Amygdala (tissue), 56 donors: ENCODE measurements at regions not wholly inside any gene's neighbourhood (a gene's known extent, or its start where the extent isn't known, plus 50 kb on each side); places are given as distances from the start of the nearest gene placed in this dataset.
"Not testable (repeated sequence)": the region's sequence is repeated elsewhere in the genome, so short reads cannot be mapped to it uniquely, and the experiment has no call there.

ENCODE experiments used
- DNase-seq, 56 donors: peaks; one replicate each; lab custom pipeline; 2025; lab: John Stamatoyannopoulos, UW

GRCh38 chr7:101707587-101707986 is 78.5 kb upstream of the MYL10 start:
- DNase-seq: no peak

GRCh38 chr7:101708223-101708622 is 79.1 kb upstream of the MYL10 start:
- DNase-seq: no peak

GRCh38 chr7:101712652-101713051 is 83.6 kb upstream of the MYL10 start:
- DNase-seq: no peak

GRCh38 chr7:101714097-101714496 is 85.0 kb upstream of the MYL10 start:
- DNase-seq: no peak

- DNase-seq: peak in 1 of 56 donors; percentile 3
Observed at GRCh38 chr7:101717628-101718357, 88.7 kb upstream of the MYL10 start.

- DNase-seq: no peak
Observed at GRCh38 chr7:101718363-101719122, 89.4 kb upstream of the MYL10 start.

- no peak for DNase-seq
Observed at GRCh38 chr7:101719123-101719470, 90.0 kb upstream of the MYL10 start.

- no peak for DNase-seq
Observed at GRCh38 chr7:101720324-101720723, 91.2 kb upstream of the MYL10 start.

GRCh38 chr7:101722247-101722646 is 93.2 kb upstream of the MYL10 start:
- DNase-seq: no peak

- no peak for DNase-seq
Observed at GRCh38 chr7:101723835-101724234, 93.6 kb upstream of the CUX1 start.

- no peak for DNase-seq
Observed at GRCh38 chr7:101724957-101725356, 92.5 kb upstream of the CUX1 start.

GRCh38 chr7:101725921-101726320 is 91.5 kb upstream of the CUX1 start:
- no peak for DNase-seq

- DNase-seq: no peak
Observed at GRCh38 chr7:101727184-101727583, 90.2 kb upstream of the CUX1 start.

- no peak for DNase-seq
Observed at GRCh38 chr7:101728128-101728527, 89.3 kb upstream of the CUX1 start.

GRCh38 chr7:101728873-101729240 is 88.6 kb upstream of the CUX1 start:
- not testable (repeated sequence) for DNase-seq

GRCh38 chr7:101729241-101729883 is 88.1 kb upstream of the CUX1 start:
- DNase-seq: no peak

- DNase-seq: no peak
Observed at GRCh38 chr7:101731502-101732084, 85.8 kb upstream of the CUX1 start.

GRCh38 chr7:101733713-101734475 is 83.5 kb upstream of the CUX1 start:
- DNase-seq: peak in 13 of 56 donors; percentile 4 to 49 (median 15)

GRCh38 chr7:101736084-101736483 is 81.3 kb upstream of the CUX1 start:
- no peak for DNase-seq

GRCh38 chr7:101739775-101740398 is 77.5 kb upstream of the CUX1 start:
- DNase-seq: no peak
